Activated CD4-positive, alpha-beta T cell treated with anti-CD3 and anti-CD28 coated beads for 48 hours (primary cell): ENCODE measurements at regions not wholly inside any gene's neighbourhood (a gene's known extent, or its start where the extent isn't known, plus 50 kb on each side); places are given as distances from the start of the nearest gene placed in this dataset.
"Not testable (repeated sequence)": the region's sequence is repeated elsewhere in the genome, so short reads cannot be mapped to it uniquely, and the experiment has no call there.

Source experiments
- DNase-seq: peaks from one replicate; pipeline ENCODE4 v3.0.0-alpha.2; 2020

DNA sequence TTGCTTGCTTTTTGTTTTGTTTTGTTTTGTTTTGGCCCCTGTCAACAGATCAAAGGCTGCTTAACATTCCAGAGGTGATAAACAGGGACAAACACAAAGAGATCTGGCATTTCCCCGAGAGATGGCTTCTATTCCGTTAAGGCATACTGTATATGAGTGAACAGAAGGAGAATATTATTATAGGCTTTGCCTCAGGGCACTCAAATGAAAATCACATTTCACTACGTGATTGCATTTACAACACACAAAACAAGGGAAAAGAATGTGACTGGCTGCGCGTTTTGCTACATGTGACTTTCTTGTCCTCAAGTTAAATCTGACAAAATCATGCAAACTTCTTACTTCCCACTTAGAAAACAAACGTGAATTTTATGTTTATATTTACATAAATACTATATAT is 1037.9 kb upstream of the DDX18 start:
- DNase-seq, result no peak

DNA sequence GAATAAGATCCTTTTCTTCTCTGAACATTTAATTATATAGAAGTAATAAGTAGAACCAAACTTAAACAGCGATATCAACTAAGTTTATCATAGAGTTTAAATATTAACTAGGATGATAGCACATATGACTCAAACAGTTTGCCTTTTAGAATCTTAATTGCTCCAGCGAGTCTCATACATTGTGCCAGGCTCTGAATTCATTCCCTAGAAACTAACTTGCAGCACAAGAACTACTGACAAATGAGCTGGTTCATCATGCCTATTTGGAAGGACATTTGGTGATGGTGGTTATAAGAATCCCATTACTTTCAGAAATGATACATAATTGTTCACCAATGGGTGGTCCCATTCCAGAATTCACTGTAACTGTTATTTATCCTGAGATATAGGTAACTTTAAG is 1026.6 kb upstream of the DDX18 start:
- DNase-seq, result no peak

DNA sequence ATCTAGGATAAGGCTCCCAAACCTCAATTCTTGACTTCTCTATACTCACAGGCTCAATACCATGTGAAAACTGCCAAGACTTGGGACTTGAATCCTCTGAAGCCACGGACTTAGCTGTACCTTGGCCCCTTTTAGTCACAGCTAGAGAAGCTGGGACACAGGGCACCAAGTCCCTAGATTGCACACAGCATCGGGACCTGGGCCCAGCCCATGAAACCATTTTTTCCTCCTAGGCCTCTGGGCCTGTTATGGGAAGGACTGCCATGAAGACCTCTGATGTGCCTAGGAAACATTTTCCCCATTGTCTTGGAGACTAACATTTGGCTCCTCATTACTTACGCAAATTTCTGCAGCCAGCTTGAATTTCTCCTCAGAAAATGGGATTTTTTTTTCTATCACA is 1011.8 kb upstream of the DDX18 start:
- DNase-seq, result no peak

DNA sequence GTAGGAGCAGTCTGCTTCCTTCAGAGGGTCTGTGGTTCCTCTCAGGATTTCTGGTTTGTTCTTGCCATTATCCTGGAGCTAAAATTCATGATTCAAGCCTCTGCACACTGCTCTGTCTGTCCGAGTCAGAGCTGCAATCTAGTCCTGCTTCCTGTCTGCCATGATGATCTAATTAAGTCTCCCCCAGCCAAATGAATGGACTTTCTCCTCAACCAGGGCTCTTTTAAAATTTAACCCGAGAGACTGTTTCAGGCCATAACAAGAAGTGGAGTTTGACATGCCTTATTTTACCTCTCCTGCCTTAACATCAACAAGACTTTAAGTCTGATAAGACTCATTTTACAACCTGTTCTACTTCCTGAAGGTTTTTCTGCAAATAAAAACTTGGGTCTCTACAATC is 1009.6 kb upstream of the DDX18 start:
- no peak for DNase-seq

DNA sequence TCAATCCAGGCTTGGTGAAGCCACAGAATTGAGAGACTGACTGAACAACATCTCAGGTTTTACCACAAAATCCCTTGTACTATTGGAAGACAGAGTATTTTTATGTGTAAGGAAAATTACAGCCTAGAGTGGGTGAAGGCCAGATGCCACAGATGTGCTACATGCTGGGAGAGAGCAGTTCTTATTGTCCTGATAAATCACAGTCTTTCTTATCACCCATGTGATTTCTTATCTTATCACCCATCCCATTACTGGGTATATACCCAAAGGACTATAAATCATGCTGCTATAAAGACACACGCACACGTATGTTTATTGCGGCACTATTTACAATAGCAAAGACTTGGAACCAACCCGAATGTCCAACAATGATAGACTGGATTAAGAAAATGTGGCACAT is 1008.0 kb upstream of the DDX18 start:
- DNase-seq, result not testable (repeated sequence)

DNA sequence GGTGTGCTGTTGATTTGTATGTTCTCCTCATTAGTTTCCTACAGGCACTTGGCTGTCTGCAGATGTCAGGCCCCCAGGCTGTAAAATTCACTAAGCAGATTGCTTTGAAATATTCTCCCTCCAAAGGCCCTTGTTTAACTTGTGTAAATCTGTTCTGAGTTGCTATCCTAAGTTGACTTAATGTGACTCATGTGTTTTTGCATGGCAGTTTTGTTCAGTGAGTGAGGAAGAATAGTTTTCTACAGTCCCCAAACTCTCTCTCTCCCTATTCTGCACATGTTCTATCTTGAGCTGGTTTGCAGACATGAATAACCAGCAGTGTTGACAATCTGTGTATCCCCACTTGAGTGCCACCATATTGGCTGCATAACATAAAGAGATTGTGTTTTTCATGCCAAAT is 1005.4 kb upstream of the DDX18 start:
- no peak for DNase-seq

DNA sequence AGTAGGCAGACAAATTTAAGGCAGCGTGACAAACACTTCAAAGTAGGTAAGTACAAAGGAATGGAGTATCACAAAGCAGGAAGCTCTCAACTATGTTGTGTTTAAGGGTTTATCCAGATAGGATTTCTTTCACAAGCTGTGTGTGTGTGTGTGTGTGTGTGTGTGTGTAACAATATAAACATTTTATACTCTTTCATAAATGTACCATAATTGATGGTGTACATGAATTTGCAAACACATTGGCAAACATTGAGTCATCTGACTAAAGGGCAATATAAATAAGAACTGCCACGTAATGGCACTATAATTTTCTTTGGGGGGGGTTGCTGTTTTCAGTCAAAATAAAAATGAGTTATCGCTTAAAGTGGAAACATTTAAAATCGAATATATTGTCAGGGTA is 1004.4 kb upstream of the DDX18 start:
- DNase-seq, result no peak

DNA sequence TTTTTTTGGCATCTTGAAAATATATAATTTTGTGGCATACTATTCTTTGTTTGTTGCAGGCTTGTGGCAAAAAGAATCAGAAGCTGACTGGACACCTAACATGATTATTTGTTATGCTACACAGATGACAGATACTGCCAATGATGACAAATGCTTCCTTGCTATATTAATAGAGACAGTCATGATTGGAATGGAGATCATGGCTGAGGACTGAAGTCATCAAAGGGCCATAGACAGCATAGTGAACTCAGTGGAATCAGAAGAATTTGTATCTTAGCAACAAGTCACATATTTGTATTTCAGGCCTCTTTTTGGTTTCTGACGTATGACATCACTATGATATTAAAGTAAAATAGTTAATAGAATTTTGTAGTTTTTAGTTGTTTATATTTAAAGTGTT is 1003.8 kb upstream of the DDX18 start:
- DNase-seq, result no peak

DNA sequence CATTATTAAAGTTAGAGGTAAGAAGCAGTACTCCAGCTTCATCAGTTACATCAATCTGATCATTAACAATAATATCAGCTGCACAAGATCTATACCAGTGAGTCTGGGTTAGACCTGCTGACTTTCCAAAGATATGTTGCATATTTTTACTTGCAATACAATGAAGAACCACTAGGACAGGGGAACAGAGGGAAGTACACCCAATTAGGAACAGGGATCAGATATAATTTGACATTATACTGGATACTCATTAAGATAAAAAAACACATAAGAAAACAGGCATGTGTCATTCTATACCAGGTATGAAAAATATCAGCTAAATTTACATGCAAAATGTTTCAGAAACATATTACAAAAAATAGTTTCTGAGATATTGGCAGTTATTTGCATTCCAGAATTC is 995.1 kb upstream of the DDX18 start:
- no peak for DNase-seq

DNA sequence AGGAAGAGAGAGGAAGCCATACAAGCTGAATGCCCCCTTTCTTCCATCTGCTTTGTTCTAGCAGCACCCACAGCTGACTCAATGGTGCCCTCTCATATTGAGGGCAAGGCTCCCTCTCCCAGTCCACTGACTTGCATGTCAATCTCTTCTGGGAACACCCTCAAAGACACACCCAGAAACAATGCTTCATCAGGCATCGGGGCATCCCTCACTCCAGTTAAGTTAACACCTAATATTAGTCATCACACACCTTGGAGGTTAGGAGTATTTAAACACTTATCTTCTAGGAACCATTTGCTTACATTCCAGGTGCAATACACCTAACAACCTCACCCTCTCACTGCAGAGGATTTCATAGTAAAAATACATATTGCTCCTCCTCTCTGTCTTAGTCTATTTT is 993.5 kb upstream of the DDX18 start:
- DNase-seq, result no peak

DNA sequence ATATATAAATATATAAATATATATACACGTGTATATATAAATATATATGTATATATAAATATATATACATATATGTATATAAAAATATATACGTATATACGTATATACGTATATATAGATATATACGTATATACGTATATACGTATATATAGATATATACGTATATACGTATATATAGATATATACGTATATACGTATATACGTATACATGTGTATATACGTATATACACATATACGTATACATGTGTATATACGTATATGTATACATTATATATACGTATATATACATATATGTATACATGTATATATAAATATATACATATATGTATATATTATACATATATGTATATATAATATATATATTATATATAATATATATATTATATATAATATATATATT is 984.9 kb upstream of the DDX18 start:
- not testable (repeated sequence) for DNase-seq

DNA sequence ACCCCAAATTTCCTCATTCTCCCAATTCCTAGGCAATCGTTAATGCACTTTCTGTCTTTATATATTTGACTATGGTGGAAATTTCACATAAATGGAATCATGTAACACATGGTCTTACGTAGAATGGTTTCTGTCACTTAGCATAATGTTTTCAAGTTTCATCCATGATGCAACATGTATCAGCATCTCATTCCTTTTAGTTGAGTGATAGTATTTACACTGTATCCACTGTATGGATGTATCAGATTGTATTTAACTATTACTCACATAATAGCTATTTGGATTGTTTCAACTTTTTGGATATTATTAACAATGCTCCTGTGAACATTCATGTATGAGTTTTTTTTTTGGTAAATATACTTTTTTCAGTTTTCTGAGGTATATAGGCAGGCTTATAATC is 982.3 kb upstream of the DDX18 start:
- no peak for DNase-seq

DNA sequence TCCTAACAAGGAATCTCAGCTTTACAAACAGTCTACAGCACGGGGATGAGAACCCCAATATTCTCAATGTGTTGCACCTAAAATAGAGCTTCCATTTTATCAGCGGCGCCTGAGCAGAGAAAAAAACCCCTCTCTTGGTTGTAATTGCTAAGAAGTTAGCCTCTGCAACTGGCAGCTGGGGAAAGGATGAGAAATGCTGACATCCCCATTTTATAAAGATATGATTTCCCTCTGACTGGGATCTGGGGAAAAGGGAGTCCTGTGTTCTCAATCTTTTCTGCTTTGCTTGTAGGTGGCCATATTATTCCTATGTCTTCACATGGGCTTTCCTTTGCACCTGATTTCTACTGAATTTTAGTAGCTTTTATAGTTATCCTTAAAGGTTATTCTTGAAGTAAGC is 981.4 kb upstream of the DDX18 start:
- DNase-seq, result no peak

DNA sequence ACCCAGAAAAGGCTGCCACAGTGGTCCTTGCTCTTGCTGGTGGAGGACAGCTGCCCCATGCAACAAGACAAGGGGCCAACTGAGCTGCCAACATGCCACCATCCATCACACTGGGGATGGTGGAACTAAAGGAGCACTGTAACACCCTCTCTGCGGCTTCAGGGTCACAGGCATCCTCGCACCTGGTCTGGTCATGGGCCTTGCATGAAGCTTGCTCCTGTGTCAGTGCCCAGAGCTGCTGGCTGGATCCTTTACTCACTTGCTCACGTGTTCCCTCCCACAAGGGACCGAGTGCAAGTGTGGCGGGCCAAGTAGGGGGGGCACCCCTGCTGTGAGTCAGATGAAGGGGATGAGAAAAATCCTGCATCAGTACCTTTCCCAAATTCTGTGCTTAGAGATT is 972.3 kb upstream of the DDX18 start:
- no peak for DNase-seq

DNA sequence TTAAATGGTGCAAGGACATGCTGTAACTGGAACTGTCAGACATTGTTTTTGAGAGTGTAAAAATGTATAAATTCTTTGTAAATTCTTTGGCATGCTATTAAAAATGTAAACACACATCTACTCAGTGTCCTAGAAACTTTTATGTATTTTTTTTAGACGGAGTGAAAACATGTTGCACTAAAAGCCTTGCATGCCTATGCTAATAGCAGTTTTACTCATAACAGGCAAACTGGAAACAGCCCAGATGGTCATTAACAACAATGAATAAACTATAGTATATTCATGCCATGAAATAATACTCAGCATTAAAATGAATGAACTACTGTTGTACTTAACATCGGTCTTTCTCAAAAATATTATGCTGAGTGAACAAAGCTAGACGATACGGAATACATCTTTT is 954.8 kb upstream of the DDX18 start:
- DNase-seq, result no peak

DNA sequence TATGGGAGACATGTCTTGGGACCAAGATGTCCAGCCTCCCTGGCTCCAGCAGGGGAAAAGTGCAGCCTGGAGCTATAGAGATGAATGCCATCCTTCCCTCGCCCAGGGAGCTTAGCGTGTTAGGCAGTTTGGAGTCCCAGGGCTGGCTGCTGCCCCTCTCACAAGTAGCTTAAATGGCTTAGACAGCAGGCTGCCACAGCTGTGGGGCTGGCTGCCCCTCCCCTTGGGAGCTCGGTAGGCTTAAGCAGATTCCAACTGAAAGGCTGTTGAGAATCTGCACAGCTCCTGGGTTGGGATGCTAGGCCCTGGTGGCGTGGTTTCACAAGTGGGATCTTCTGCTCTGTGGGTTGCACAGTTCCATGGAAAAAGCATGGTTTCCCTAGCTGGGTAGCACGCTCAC is 940.5 kb upstream of the DDX18 start:
- no peak for DNase-seq

DNA sequence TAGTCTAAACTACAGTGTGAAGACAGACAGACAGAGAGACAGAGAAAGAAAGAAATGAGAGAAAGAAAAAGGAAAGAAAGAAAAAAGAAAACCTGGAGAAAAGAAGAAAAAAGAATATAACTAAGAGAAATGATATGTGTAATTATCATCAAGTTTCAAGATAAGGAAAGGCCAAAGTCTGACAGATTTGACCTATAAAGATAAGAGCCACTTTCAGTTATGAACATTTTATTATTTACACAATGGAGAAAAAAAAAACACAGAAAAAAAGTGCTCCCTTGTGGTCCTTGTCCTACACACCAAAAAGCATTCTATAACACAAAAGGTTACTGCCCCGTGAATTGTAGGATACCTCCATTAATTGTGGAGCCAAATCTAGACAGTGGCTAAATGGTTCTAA is 937.2 kb upstream of the DDX18 start:
- no peak for DNase-seq

DNA sequence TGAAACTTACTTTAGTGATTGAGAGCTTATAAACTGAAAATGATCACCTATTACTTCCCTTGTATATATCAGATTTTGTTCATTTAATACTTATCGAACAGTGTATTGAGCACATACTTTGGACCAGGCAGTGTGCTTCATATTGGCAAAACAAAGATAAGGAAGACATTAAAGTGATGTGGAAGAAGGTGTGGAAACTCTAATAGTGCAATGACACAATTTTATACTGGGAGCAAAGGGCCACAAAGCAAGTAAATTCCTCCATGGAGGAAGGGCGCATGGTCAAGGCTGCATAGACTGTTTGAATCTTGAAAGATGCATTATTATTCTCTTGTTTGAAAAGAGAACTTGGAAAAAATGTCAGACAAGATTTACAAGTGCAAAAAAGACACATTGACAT is 936.5 kb upstream of the DDX18 start:
- DNase-seq, result no peak

DNA sequence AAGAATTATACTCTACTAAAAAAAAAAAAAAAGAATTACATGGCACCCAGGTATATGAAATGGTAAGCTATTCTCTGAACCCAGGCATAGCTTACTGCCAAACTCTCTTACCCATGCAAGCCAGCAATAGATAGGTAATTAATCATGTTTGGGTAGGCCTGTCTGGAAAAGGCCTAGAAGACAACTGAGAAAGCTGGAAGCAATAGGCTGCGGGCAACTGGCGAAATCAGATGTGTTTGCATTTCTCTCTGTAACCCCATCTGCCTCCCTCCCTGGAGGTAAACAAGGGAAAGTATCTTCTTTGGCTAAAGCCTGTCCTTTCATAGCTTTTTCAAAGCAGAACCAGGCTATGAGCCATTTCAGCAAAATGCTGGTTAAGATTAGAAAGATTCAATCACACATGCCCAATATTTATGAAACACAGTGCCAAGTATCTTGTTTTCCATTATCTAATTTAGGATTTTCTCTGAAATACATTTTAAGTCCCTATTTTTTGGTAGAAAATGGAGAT is 934.8 kb upstream of the DDX18 start:
- no peak for DNase-seq

DNA sequence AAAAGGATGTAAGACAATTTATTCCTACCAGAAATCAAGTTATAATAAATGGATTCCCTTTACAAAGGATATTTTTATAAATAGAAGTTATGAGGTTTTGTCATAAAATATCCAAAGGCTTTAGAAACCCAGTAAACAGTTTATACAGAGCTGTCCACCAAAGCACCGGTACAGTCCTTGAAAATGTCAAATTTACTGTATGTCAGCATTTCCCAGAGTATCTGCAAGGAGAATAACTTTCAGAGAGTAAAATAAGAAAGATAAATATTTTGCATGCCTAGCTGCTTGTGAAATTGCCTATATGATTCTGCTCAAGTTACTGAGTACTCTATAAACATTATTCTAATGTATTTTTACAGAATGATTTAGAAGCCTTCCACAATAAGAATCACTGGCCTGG is 923.3 kb upstream of the DDX18 start:
- no peak for DNase-seq

DNA sequence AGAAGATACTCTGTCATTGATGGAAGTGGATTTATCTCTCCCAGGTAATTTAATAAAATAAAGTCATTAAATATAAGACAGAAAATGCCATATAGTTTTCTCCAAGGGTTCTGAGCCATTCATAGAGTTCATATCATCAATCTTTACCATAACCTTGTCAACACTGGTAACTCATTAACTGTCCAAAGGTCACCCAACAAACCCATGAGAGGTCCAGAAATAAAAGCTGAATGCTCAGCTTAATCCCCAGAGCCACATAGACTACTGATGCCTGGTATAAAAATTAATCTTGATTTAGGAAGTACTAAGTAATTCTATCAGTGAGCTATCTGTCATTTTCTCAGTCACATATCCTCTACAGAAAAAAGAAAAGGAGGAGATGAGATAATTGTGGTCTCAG is 903.0 kb upstream of the DDX18 start:
- DNase-seq, result no peak

DNA sequence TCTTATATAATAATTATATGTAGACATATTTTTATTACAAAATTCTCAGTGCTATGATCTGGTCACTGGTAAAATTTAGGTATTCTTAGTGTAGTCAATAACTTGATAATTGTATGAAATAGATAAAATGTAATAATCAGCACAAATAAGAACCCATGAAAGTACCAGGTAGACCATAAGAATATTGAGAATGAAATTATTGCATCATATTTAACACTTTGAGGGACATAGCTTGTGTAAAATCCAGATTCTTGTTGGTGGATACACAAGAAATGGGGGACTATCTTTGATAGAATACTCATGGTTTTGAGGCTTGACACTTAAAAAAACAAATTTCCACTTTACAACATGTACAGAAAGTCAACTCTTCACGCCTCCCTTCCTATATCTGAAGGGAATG is 898.8 kb upstream of the DDX18 start:
- DNase-seq, result no peak

DNA sequence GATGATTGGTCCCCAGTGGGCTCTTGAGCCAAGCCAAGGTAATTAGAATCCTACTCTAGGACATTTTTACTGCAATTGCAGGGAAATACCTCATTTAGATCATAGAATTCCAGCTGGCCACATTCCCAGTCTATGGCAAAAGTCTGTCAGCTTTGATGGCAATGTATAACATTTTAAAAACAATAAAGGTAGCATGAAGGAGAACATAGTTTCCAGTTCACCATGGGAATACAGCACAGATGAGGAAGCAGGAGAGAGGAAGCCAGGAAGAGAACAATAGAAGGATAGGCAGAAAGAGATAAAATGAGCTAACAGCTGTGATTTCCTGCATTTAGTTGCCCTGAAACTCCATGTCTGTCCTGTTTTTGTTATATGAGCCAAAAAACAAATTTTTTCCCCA is 897.3 kb upstream of the DDX18 start:
- no peak for DNase-seq

DNA sequence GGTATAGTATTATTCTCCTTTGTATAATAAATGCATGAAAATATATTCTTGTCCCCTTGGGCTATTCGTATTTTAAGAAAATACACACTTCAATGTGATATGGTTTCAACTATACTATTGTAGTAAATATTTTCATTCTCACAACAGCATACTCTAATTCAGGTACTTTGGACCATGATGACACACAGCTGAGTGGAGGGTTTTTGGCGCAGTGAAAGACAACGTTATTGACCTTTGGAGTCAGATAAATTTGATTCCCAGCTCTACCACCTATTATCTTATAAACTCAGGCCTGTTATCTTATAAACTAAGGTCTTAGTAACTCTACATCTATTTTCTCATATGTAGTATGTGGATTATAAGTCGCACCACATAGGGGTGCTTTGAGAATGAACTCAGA is 895.9 kb upstream of the DDX18 start:
- DNase-seq, result no peak

DNA sequence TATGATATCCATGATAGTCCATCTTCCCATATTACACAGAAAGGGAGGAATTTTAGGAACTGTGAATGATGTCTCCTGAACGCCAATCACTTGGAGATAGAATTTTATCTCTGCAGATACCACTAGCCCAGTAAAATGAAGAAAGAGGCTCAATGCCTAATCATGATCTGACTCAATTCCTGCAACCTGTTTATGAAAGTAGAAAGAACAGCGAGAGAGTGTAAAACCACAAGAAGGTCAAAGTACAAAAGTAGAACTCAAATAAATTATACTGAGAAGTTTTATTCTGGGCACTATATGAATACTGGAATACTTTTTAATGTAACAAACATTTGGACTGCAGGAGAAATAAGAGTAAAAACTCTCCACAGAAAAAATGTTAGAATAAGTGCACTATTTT is 892.1 kb upstream of the DDX18 start:
- DNase-seq, result no peak

DNA sequence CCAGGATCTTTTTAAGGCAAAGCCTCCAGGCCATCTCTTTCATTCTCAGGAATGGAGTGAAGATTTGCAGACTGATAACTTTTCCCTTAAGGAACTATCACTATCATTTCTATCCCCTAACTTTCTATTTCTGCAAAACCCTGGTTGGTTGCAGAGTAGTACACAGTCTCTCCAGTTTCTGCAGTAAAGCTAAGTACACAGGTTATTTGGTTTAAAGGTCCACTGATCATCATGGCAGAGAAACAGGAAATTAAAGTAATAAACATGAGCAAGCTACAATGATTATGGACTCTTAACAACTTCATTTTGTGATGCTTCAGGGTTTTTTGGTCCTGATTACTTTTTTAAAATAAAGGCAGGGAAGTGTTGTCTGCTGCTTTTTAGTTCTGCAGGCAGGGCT is 890.0 kb upstream of the DDX18 start:
- DNase-seq, result no peak
